GM19324 (cell line): ENCODE measurements at regions not wholly inside any gene's neighbourhood (a gene's known extent, or its start where the extent isn't known, plus 50 kb on each side); places are given as distances from the start of the nearest gene placed in this dataset.
A peak's percentile ranks its signal among the peaks of the same experiment; 100 is the strongest.
"Not testable (repeated sequence)": the region's sequence is repeated elsewhere in the genome, so short reads cannot be mapped to it uniquely, and the experiment has no call there.

Experiments
- ATAC-seq: cut with Tn5 transposase; IDR thresholded peaks from one replicate; pipeline ENCODE4 v1.9.1; 2021; ENCODE audit warnings: mild to moderate bottlenecking, moderate library complexity; ENCODE audit not compliant: unreplicated experiment, low FRiP score

DNA sequence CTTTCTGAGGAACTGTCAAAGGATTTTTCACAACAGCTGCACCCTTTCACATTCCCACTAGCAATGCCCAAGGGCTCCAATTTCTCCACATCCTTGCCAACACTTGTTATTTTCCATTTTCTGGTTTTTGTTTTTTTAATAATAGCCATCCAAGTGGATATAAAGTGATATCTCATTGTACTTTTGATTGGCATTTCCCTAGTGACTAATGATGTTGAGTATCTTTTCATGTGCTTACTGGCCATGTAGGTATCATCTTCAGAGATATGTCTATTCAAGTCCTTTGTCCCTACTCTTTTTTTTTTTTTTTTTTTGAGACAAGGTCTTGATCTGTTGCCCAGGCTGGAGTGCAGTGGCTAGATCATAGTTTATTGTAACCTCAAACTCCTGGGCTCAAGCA is 115.8 kb upstream of the HAND1 start:
- no peak for ATAC-seq

DNA sequence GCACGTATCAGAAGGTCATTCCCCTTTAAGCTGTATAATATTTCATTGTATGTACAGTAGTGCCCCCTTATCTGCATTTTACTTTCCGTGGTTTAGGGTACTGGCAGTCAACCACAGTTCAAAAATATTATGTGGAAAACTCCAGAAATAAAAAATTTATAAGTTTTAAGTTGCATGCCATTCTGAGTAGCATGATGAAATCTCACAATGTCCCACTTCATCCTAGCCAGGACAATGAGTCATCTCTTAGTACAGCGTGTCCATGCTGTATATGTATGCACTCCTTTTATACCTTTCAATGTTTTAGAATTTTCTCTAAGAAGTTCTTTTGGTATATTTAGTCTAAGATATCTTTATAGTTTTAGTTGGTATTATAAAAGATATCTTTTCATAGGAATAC is 115.0 kb upstream of the HAND1 start:
- no peak for ATAC-seq

DNA sequence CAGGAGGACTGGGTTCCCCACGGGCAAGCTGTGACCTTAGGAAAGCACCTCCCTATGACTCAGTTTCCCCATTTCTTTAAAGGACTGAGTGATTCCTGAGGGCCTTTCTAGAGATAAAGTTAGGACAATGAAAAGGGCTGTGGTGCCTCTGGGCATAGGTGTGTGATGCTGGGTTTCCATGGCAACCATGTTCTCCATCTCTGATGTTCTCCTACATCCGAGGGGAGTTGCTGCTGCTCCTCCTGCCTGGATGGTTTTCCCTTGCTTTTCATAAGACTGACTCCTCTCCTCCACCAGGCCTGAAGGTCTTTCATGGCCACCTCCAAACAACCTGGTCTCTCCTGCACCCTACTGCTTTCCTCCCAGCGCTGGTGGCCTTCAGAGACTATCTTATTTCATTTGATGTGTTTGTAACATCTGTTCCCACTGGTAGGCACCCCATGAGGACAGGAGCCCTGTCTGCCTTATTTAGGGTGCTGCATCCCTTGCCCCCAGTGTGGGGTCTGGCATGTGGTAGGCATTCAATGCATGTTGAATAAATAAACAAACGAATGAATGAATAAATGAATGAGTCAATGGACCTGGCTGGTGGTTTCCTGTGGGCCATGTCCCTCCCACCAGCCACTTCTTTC is 112.2 kb upstream of the HAND1 start:
- ATAC-seq = no peak

DNA sequence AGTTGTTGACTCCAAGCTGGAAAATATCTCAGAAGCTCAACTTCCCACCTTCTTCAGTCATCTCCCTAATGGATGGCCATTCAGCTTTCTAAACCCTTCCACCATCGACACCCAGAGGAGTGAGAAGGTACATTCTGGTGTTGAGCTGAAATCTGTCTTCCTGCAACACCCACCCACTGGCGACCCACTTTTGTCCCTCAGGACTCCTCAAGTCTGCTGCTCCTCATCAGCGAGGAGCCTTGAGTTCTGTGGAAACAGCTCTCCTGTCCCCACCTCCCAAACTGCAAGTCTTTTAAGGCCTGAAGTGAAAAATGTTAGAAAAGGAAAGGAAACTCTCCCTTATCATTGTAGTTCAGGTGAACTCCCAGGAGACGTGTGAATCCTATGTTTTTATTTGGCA is 111.5 kb upstream of the HAND1 start:
- ATAC-seq = no peak

DNA sequence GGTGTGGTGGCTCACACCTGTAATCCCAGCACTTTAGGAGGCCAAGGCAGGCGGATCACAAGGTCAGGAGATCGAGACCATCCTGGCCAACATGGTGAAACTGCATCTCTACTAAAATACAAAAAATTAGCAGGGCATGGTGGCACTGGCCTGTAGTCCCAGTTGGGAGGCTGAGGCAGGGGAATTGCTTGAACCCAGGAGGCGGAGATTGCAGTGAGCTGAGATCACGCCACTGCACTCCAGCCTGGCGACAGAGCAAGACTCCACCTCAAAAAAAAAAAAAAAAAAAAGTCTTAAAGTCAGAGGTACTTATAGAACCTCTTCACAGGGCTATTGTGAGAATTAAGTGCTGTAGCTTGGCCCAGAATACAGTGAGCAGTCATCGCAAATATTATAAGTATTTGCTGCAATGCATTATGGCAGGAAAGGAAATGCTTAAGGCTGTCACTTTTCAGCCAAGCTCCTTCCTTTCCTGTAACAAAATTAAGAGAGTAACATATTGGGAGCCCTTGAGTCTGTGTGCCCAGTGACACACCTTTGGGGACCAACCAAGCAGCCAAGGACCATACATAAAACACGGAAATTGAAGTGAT is 110.9 kb upstream of the HAND1 start:
- not testable (repeated sequence) for ATAC-seq

DNA sequence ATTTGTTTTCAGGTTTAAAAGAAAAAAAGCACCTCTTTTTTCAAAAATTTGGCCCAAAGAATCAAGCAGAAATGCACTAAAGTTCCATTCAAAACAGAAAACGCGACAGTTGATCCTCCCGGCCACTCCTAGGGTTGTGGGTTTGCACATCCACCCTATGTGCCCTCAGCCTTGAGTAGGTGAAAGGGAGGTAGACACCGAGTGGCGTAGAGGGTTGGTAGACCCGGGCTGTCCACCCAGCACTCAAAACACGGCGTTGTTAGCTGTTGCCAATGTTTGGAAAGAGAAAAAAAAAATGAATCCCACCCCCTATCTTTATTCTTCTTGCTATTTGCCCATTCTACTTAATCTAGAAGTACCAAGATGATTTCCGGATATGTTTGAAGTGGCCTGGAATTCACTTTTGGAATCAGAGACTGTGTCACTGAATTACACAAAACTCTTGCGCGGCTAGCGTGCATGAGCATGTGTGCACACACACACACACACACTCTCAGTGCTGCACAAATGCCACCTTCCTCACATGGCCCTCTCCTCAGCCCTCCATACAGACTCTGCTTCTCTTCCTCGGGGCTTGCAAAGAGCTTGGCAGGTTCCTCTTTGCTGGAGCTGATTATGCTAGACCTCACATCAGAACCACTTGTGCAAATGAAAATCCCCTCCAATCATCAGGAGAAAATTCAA is 110.2 kb upstream of the HAND1 start:
- ATAC-seq = no peak

DNA sequence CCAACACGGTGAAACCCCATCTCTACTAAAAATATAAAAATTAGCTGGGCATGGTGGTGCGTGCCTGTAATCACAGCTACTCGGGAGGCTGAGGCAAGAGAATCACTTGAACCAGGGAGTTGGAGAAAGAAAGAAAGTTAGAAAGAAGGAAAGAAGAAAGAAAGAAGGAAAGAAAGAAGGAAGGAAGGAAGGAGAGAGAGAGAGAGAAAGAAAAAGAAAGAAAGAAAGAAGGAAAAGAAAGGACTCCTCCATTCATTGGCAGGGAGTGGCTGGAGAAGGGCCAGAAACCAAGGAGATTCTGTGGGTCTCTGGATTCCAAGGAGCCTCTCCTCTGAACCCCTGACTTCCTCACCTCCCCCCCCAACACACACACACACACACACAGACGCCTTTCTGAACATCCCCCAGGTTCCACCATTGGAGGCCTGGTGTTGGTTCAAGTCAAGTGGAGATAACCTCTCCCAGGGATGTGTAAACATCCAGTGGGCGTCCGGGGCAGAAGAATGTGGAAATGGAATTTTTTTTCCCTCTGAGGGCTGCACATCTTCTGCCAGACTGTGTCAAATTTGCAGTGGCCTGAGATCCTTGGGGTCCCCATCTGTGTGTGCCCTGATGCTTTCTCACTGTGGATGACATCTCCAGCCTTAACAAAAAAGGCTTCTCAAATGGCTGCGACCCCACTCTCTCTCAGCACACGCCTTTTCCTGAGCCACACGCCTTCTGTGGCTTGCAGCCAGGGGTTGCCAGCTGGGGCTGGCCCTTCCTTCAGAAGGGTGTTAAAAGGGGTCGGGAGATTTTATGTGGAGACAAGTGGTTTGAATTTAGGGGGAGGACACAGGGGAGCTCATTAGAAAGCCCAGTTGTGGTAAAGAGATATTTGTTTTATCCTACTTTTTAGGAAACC is 109.3 kb upstream of the HAND1 start:
- ATAC-seq = no peak

DNA sequence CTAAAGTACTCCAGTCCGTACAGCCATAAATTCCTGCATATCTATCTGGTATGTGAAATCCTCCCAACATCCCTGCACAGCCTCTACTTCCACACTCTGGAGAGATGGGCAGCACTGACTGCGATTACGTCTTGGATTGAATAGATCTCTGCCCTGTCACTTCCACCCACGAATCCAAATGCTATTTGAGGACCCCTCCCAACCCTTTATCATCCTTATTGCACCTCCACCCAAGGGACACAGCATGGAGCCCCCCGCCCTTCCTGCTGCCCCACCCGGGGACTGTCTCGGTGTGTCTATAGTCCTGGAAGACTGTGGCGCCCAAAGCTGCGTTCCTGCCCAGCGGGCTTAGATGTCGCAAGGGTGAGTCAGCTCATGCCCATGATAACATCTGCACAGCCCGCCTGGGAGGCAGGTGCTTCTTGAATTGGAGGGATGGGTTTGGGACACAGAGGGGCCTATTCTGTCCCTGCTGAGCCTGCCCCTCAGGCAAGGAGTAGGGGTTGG is 105.7 kb upstream of the HAND1 start:
- no peak for ATAC-seq

DNA sequence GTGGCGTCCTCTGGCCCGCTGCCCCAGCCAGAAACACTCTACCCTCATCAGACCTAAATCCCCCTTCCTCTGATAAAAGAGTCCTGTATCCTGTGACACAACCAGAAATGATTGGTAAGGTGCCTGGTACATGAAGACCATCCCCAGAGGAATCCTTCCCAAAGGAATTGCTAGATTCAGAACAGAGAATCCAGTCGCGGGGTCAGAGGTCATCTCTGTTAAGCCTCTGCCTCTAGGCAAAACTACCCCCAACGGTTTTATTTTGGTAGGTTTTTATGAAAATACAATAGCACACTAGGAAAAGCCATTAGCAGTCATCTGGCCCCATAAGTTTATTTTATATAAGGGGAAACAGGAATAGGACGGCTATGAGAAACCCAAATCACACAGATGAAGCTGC is 102.4 kb upstream of the HAND1 start:
- ATAC-seq = no peak

DNA sequence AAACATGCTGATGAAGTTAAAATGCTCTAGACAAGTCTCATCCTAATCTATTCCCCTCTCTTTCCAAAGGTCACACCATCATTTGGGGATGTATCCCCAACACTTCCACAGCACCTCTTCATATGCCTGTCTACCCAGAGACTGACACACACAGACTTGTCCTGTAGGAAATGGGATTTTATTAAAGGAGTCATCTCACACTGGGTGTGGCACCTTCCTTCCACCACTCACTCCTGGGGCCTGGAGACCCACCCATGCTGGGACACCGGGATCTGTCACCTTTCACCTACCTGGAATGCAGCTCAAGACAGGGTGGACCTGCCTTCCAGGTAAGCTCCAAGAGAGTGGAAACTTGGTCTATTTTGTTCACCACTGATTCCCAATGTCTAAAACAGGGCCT is 99.4 kb upstream of the HAND1 start:
- ATAC-seq = no peak

DNA sequence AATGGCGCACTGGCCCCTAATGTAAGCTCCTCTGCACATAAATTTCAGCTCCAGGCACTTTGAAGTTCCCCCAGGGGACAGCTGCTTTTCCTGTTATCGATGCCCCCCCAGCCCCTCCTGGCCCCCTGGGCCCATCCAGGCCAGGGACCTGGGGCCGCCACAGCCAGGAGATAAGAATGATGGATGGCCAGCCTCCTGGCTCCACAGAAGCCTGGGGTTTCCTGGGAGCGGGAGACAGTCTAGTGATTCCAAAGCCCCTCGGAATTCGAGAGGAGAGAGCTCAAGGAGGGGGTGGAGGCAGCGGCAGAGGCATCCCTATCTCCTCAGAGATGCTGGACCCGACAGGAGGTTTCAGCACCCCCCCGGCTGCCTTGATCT is 98.4 kb upstream of the HAND1 start:
- ATAC-seq = no peak

DNA sequence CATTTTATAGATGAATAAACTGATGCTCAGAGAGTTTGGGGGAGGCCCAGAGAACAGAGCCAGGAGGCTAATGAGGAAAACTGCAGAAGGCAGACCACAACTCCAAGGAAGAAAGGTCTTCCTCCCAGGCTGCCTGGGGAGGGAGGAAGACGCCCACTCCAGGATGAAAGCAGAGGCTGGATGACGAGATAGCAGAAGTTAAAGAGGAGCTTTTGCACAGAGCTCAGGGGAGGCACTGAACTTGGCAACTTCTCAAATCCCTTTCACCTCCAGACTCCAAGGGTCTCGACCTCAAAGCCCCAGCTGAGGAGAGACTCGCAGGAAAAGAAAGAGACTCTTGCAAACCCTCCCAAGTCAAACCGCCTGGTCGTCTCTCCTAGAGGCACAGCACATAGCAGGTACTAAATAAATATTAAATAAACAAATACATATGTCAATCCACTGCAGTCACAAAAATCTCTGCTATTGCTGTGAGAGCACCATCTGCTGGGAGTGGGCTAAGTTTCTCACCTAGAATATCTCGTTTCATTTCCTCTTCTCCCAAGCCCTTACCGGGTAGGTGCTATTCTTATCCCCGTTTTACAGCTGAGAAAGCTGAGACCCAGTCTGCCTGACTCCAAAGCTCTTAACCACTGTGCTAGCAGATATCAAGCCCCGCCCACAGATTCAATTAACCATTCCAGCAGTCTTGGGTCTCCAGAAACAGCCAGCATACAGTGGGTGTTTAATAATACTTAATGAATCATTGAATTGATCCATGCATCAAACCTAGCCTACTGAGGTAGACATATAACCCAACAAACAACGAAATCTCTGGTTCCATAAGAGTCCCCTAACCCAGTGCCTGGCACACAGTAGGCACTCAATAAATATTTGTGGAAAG is 97.8 kb upstream of the HAND1 start:
- peak; percentile 86 for ATAC-seq

DNA sequence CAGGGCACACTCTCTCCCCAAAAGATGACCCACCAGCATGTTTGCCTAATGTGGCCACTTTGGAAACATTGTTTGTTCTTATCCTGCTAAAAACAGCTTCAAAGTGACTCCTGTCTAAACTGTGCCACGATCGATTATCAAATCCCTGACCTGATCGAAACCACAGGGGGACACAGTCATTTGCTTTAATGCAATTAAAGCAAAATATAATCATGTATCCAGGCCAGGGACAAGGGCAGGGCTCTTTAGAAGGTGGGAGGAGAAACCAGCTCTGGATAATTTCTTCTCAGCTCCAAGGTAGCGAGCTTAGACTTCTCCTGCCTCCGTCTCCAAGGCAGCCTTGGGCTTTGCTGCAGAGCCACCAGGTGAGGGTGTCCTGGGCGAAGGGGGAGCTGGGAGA is 95.0 kb upstream of the HAND1 start:
- no peak for ATAC-seq

DNA sequence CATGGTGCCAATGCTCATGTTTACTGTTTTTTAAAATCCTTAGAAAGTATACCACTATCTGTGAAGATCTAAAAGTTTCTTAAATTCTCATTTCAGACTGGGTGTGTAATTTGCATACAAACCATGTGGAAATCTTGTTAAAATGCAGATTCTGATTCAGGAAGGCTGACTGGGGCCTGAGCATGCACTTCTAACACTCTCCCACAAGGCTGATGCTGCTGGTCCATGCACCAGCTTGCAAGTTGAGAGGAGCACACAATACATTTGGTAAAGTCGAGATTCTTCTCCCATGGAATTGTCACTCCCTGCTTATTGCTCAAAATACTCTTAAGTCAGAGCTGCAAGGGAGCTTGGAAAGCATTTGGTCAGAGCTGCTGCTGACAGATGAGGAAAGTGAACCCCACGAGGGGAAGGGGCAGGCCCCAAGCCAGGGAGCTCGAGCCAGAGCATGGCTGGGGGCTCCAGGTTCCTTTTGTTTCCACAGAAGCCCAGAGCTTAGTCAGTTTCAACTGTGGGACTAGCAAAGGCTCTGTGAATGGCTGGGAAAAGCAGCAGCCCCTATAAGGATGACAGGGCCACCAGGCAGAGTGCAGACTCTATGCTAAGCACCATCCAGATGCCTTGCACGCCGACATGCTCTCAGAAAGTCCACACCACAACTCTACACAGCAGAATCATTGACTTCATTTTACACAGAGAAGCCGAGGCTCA is 93.5 kb upstream of the HAND1 start:
- ATAC-seq = no peak

DNA sequence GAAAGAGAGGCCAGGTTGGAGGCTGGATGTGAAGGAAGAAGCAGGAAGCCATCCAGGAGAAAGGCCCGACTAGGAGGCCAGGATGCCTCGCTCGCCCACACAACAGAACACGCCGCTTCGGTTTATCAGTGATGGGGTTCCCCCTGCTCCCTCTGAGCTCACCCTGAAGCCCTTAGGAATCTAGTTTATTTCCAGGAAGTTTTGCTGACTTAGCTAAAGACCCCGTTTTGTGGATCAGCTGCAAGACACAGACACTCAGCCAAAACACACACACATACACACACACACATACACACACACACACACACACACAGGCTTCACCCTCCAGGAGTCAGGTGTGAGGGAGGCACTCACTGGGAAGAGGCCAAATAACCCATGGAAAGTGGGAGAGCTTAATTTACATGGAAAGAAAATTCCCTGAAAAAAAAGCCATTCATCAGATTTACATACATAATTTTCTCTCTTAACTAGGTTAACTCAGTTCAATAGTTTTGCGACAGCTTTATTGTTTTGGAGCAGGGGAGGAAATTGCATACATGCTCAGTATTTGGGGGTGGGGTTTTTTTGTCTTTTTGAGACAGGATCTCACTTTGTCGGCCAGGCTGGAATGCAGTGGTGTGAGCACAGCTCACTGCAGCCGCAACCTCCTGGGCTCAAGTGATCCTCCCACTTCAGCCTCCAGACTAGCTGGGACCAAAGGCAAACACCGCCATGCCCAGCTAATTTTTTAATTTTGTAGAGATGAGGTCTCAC is 92.7 kb upstream of the HAND1 start:
- no peak for ATAC-seq

DNA sequence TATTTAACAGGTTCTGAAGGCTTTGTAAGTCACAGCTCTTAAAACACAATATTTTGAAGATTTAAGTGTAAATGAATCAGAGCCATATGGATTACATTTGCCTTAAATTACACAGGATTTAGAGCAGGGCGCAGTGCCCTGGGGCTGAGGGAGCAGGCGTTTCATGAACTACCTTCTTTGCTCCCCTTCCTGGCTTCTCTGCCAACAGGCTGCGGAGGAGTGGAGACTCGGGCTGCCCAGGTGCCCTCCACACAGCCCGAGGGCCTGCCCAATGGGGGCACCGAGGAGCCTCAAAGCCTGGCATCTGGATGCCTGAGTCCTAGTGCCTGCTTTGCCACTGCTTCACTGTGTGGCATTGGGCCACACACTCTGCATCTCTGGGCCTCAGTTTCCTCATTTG is 90.6 kb upstream of the HAND1 start:
- no peak for ATAC-seq

DNA sequence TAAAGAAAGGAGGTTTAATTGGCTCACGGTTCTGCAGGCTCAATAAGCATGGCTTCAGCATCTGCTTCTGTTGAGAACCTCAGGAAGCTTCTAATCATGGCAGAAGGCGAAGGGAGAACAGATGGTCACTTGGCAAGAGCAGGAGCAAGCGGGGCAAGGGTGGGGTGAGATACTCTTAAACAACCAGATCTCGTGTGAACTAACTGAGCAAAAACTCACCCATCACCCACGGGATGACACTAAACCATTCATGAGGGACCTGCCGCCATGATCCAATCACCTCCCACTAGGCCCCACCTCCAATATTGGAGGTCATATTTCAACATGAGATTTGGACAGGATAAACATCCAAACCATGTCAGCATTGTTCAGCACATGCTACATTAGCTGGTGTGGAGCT is 89.1 kb upstream of the HAND1 start:
- no peak for ATAC-seq

DNA sequence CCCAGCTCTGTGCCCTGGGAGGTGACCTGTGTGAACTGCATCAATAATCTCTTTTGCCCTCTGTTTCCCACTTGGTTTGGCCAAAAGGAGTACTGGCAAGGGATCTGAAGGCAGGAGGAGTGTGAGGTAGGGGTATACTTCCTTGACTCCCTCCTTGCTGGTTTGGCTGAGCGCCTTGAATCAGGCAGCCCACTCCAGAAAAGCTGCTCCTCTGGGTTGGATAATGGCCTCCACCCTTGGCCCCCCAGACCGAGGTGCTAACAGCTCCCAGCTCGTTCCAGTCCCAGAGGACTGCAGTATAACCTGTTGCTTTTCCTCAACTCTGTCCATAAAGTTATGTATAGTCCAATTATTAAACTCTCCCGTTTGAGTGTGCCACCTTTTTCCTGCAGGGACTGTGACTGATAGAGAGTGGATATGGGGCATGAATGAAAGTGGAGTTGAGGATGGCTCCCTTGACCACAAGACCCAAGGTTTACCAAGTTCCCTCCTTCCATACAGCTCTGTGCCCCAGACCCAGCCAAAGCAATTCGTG is 88.2 kb upstream of the HAND1 start:
- ATAC-seq = no peak

DNA sequence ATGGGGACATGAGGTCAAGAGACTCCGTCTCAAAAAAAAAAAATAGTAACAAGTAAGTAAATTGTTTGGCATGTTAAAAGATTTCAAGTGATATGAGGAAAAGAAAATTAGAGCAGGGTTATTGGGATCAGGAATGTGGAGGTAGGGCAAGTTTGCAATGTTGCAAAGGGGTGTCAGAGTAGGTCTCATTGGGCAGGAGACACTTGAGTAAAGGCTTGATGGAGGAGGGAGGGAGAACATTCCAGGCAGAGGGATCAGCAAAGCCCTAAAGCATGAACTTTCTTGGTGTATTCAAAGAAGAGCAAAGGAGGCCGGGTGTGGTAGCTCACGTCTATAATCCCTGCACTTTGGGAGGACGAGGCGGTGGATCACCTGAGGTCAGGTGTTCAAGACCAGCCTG is 87.1 kb upstream of the HAND1 start:
- ATAC-seq = no peak
